ENCODE measurements at regions not wholly inside any gene's neighbourhood (a gene's known extent, or its start where the extent isn't known, plus 50 kb on each side); places are given as distances from the start of the nearest gene placed in this dataset.

- DNase-seq (ENCODE audit: insufficient read length, low spot score) (no peak), FAIRE-seq (no peak)
- TF ChIP-seq CTCF (IDR thresholded peaks at IDR 0.05; ENCODE audit: insufficient read depth, missing control alignments): no peak
Measured at GRCh38 chr7:91811236-91811635, 69.3 kb downstream of the MTERF1 start.

GRCh38 chr7:91811641-91812040 lies 68.9 kb downstream of the MTERF1 start:
- FAIRE-seq: no peak

GRCh38 chr7:91812388-91812787 lies 68.1 kb downstream of the MTERF1 start:
- no peak for FAIRE-seq
- no peak for TF ChIP-seq CTCF (IDR thresholded peaks at IDR 0.05; ENCODE audit: insufficient read depth, missing control alignments)
- no peak for DNase-seq (ENCODE audit: insufficient read length, low spot score)

More at GRCh38 chr7:91811641-91812040, 68.9 kb downstream of the MTERF1 start:
- no peak for DNase-seq (ENCODE audit: insufficient read length, low spot score)
- no peak for TF ChIP-seq CTCF (IDR thresholded peaks at IDR 0.05; ENCODE audit: insufficient read depth, missing control alignments)

- no peak for DNase-seq (ENCODE audit: insufficient read length, low spot score)
- FAIRE-seq: no peak
Measured at GRCh38 chr7:91814189-91814588, 66.3 kb downstream of the MTERF1 start.

More at GRCh38 chr7:91814189-91814588, 66.3 kb downstream of the MTERF1 start:
- no peak for TF ChIP-seq CTCF (IDR thresholded peaks at IDR 0.05; ENCODE audit: insufficient read depth, missing control alignments)
